ENCODE measurements at regions not wholly inside any gene's neighbourhood (a gene's known extent, or its start where the extent isn't known, plus 50 kb on each side); places are given as distances from the start of the nearest gene placed in this dataset.

- DNase-seq (ENCODE audit: low read depth in 1 of 2, low spot score in 1 of 2) = peak in 1 of 2 experiments; percentile 12
- TF ChIP-seq JUND (IDR thresholded peaks at IDR 0.05; ENCODE audit: low read depth) = no peak
- in situ Hi-C loops (cut with HindIII; ENCODE audit: low pct_unique_long_range_greater_than_20kb, low sequenced_read_pairs) = no loop called here
Measured at GRCh38 chr15:93221759-93222158, 132.7 kb upstream of the RGMA start.

GRCh38 chr15:93219859-93220420 lies 130.9 kb upstream of the RGMA start:
- in situ Hi-C loops (cut with HindIII; ENCODE audit: low pct_unique_long_range_greater_than_20kb, low sequenced_read_pairs) = no loop called here
- TF ChIP-seq JUND (IDR thresholded peaks at IDR 0.05; ENCODE audit: low read depth) = no peak

GRCh38 chr15:93217343-93217742 lies 128.3 kb upstream of the RGMA start:
- in situ Hi-C loops (cut with HindIII; ENCODE audit: low pct_unique_long_range_greater_than_20kb, low sequenced_read_pairs) = no loop called here
- peak in 1 of 2 experiments; percentile 16 for DNase-seq (ENCODE audit: low read depth in 1 of 2, low spot score in 1 of 2)
- no peak for TF ChIP-seq JUND (IDR thresholded peaks at IDR 0.05; ENCODE audit: low read depth)

More at GRCh38 chr15:93219859-93220420, 130.9 kb upstream of the RGMA start:
- DNase-seq (ENCODE audit: low read depth in 1 of 2, low spot score in 1 of 2) = no peak

GRCh38 chr15:93214106-93214505 lies 125.1 kb upstream of the RGMA start:
- in situ Hi-C loops (cut with HindIII; ENCODE audit: low pct_unique_long_range_greater_than_20kb, low sequenced_read_pairs) = no loop called here

GRCh38 chr15:93213281-93213680 lies 124.3 kb upstream of the RGMA start:
- DNase-seq (ENCODE audit: low read depth in 1 of 2, low spot score in 1 of 2) = no peak
- no peak for TF ChIP-seq JUND (IDR thresholded peaks at IDR 0.05; ENCODE audit: low read depth)
- in situ Hi-C loops (cut with HindIII; ENCODE audit: low pct_unique_long_range_greater_than_20kb, low sequenced_read_pairs) = no loop called here

More at GRCh38 chr15:93214106-93214505, 125.1 kb upstream of the RGMA start:
- no peak for DNase-seq (ENCODE audit: low read depth in 1 of 2, low spot score in 1 of 2)
- no peak for TF ChIP-seq JUND (IDR thresholded peaks at IDR 0.05; ENCODE audit: low read depth)

DNA sequence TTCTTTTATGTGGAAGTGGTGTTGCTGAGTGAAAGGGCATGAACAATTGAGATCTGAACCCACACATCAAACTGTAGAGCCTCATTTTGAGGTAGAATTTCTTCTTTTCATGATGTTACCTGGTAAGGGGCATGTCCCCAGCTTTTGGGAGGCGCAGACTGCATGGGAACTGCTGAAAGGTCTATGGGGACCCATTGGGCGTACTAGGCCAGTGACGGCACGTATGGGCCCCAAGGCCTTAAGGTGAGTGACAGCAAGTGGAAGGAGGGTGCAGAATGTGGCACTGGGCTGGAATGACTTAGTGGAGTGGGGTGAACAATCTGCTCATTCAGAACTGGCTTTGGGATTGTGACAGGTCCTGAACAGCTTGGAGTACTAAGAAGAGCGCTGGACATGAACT lies 123.6 kb upstream of the RGMA start:
- DNase-seq (ENCODE audit: low read depth in 1 of 2, low spot score in 1 of 2) = no peak
- TF ChIP-seq JUND (IDR thresholded peaks at IDR 0.05; ENCODE audit: low read depth) = no peak
- in situ Hi-C loops (cut with HindIII; ENCODE audit: low pct_unique_long_range_greater_than_20kb, low sequenced_read_pairs) = no loop called here

DNA sequence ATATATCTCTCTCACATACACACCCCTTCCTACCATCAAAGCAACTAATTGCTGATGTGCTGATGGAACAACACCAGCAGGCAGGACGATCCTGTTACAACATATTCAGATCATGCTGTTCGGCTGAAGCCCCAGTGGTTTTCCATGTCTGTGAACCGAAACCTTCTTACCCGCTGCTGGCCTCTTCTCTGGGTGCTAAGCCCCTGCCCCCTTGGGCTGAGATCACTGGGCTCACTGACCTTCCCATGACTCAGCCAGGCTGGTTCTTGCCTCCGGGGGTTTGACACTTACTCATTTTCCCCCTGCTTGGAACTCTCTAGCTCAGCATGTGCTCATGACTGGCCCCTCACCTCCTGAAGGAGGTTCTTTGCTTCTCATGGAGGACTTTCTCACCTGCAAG lies 122.0 kb upstream of the RGMA start:
- in situ Hi-C loops (cut with HindIII; ENCODE audit: low pct_unique_long_range_greater_than_20kb, low sequenced_read_pairs) = no loop called here
- no peak for DNase-seq (ENCODE audit: low read depth in 1 of 2, low spot score in 1 of 2)
- no peak for TF ChIP-seq JUND (IDR thresholded peaks at IDR 0.05; ENCODE audit: low read depth)

DNA sequence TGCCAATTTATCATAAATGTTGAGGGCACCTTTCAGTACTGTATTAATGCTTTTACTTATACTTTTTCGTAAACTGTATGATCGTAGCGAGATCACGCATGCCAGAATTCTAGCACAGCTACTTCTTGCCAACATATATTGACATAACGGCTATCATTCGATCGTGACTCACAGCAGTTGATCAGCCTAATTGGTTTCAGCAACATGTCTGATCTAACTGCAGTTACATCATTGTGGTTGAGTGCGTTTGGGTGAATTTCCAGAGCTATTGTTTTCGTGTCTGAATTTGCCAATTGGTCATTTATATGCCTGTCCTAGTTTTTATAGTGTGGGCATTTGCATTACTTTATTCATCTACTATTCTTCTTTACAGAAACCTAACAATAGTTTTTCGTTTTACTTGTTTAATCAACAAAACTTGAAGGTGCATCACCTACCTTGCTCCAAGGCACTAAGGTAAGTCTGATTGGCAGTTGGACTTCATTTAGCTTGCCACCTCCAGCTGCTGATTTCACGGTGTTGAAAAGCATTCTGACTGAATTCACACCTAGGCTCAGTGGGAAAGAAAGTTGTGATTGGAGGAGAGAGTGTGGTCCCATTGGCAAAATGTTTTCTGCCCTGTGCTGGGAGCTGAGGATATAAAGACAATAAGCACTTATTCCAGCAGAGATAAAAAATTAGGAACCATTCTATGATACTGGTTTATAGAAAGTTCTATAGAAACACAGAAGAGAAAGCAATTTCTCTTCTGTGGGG lies 120.9 kb upstream of the RGMA start:
- no peak for TF ChIP-seq JUND (IDR thresholded peaks at IDR 0.05; ENCODE audit: low read depth)
- no peak for DNase-seq (ENCODE audit: low read depth in 1 of 2, low spot score in 1 of 2)
- in situ Hi-C loops (cut with HindIII; ENCODE audit: low pct_unique_long_range_greater_than_20kb, low sequenced_read_pairs) = no loop called here

DNA sequence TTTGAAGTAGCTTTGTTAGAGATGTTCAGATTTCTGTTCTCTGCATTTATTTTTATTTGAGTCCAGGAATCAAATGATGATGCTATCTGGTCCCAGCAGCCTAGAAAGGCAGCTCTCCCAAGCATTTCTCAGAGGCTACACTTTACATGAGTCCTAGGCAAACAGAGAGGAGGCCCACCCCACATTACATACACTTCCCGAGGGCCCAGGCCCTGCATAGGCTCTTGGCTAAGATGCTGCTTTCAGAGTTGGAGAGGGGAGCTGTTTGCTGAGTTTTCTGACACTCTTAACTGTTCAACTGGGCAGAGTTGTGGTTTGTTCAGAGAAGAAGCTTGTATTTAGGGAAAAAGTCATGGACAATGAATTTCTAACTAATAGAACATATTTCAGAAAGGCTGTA lies 117.9 kb upstream of the RGMA start:
- in situ Hi-C loops (cut with HindIII; ENCODE audit: low pct_unique_long_range_greater_than_20kb, low sequenced_read_pairs) = no loop called here
- no peak for DNase-seq (ENCODE audit: low read depth in 1 of 2, low spot score in 1 of 2)
- TF ChIP-seq JUND (IDR thresholded peaks at IDR 0.05; ENCODE audit: low read depth) = no peak

GRCh38 chr15:93205413-93205812 lies 116.4 kb upstream of the RGMA start:
- DNase-seq (ENCODE audit: low read depth in 1 of 2, low spot score in 1 of 2) = no peak
- in situ Hi-C loops (cut with HindIII; ENCODE audit: low pct_unique_long_range_greater_than_20kb, low sequenced_read_pairs) = no loop called here
- no peak for TF ChIP-seq JUND (IDR thresholded peaks at IDR 0.05; ENCODE audit: low read depth)

- in situ Hi-C loops (cut with HindIII; ENCODE audit: low pct_unique_long_range_greater_than_20kb, low sequenced_read_pairs) = no loop called here
- no peak for DNase-seq (ENCODE audit: low read depth in 1 of 2, low spot score in 1 of 2)
- no peak for TF ChIP-seq JUND (IDR thresholded peaks at IDR 0.05; ENCODE audit: low read depth)
Measured at GRCh38 chr15:93203036-93203435, 114.0 kb upstream of the RGMA start.

DNA sequence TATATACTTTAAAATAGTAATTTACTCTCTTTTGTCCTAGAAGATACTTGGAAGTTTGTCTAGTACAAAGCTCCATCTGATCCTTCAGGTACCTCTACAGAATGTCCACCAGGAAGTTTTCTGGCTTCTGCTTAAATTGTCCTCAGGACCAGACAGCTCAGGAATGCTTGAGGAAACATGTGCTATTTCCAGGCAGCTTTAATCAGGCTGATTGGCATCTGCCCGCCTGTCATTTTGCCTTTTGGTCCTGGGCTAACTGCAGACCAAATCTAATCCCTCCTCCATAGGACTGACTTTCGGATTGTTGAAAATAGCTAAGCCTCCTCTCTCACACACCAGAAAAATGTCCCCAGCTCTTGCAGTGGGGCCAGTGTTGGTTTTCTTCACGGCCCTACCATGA lies 113.4 kb upstream of the RGMA start:
- TF ChIP-seq JUND (IDR thresholded peaks at IDR 0.05; ENCODE audit: low read depth) = no peak
- in situ Hi-C loops (cut with HindIII; ENCODE audit: low pct_unique_long_range_greater_than_20kb, low sequenced_read_pairs) = no loop called here
- no peak for DNase-seq (ENCODE audit: low read depth in 1 of 2, low spot score in 1 of 2)

DNA sequence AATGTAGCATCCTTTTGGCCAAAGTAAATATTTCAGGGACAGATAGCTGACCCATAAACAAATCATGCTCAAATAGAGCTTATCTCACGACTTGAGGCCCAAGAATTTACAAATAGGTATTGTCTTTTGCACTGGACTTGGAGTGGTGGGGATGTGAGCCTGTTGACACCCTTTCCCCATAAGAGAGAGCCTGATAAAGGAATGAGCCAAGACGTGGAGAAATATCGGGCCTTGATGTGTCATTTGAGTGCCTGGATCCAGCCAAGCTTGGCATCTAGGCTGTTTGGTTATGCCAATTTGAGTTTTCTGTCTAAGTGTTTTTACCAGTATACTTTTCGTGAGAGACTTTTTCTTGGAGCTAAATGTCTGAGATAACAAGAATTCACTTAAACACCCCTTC lies 112.9 kb upstream of the RGMA start:
- TF ChIP-seq JUND (IDR thresholded peaks at IDR 0.05; ENCODE audit: low read depth) = no peak
- no peak for DNase-seq (ENCODE audit: low read depth in 1 of 2, low spot score in 1 of 2)
- in situ Hi-C loops (cut with HindIII; ENCODE audit: low pct_unique_long_range_greater_than_20kb, low sequenced_read_pairs) = no loop called here

DNA sequence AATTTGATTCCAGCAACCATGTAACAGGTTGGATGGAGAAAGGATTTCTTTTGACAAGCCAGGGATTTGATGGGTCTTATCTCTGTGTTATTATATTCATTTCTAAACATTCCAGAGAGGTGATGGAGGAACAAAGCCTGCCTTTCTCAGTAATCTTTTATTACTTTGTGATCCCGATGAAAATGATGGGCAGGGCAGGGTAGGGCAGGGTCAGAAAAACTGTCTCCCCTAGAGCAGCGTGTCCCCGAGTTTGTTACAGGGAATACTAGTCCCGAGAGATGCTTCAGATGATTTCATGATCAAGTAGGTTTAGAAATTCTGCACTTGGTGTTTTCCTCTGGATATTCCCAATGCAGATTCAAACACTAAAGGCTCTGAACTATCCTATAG lies 111.8 kb upstream of the RGMA start:
- DNase-seq (ENCODE audit: low read depth in 1 of 2, low spot score in 1 of 2) = no peak
- in situ Hi-C loops (cut with HindIII; ENCODE audit: low pct_unique_long_range_greater_than_20kb, low sequenced_read_pairs) = no loop called here
- no peak for TF ChIP-seq JUND (IDR thresholded peaks at IDR 0.05; ENCODE audit: low read depth)

Data from T47D (cell line).